DMS53 (cell line): ENCODE measurements at regions not wholly inside any gene's neighbourhood (a gene's known extent, or its start where the extent isn't known, plus 50 kb on each side); places are given as distances from the start of the nearest gene placed in this dataset.
A peak's percentile ranks its signal among the peaks of the same experiment; 100 is the strongest.
"Not testable (repeated sequence)": the region's sequence is repeated elsewhere in the genome, so short reads cannot be mapped to it uniquely, and the experiment has no call there.

Experiments used
- DNase-seq: peaks from one replicate; lab custom pipeline; 2025; lab: John Stamatoyannopoulos, UW

GRCh38 chr15:34528055-34528754 is 55.2 kb downstream of the GOLGA8B start:
- DNase-seq, result not testable (repeated sequence)

- DNase-seq, result not testable (repeated sequence)
Observed at GRCh38 chr15:34527641-34528040, 55.8 kb downstream of the GOLGA8B start.

GRCh38 chr15:34523849-34524248 is 59.6 kb downstream of the GOLGA8B start:
- DNase-seq, result not testable (repeated sequence)

GRCh38 chr15:34522601-34523000 is 60.9 kb downstream of the GOLGA8B start:
- not testable (repeated sequence) for DNase-seq

- not testable (repeated sequence) for DNase-seq
Observed at GRCh38 chr15:34521802-34522485, 61.5 kb downstream of the GOLGA8B start.

GRCh38 chr15:34520566-34520965 is 62.9 kb downstream of the GOLGA8B start:
- DNase-seq, result no peak

GRCh38 chr15:34520010-34520409 is 63.4 kb downstream of the GOLGA8B start:
- DNase-seq, result not testable (repeated sequence)

- DNase-seq, result peak; percentile 37
Observed at GRCh38 chr15:34514251-34514670, 69.2 kb downstream of the GOLGA8B start.

- DNase-seq, result no peak
Observed at GRCh38 chr15:34512628-34513027, 70.8 kb downstream of the GOLGA8B start.

- no peak for DNase-seq
Observed at GRCh38 chr15:34501131-34501530, 63.5 kb upstream of the GOLGA8A start.

- no peak for DNase-seq
Observed at GRCh38 chr15:34496207-34496995, 58.8 kb upstream of the GOLGA8A start.

GRCh38 chr15:34495707-34496106 is 58.1 kb upstream of the GOLGA8A start:
- not testable (repeated sequence) for DNase-seq

GRCh38 chr15:34494084-34494399 is 56.4 kb upstream of the GOLGA8A start:
- DNase-seq, result no peak

GRCh38 chr15:34493001-34493400 is 55.4 kb upstream of the GOLGA8A start:
- DNase-seq, result no peak

GRCh38 chr15:34491488-34491887 is 53.9 kb upstream of the GOLGA8A start:
- not testable (repeated sequence) for DNase-seq

- no peak for DNase-seq
Observed at GRCh38 chr15:34490417-34491193, 53.0 kb upstream of the GOLGA8A start.

- peak; percentile 2 for DNase-seq
Observed at GRCh38 chr15:34488973-34489959, 51.7 kb upstream of the GOLGA8A start.
